Endodermal cell (in vitro differentiated cells): ENCODE measurements at regions not wholly inside any gene's neighbourhood (a gene's known extent, or its start where the extent isn't known, plus 50 kb on each side); places are given as distances from the start of the nearest gene placed in this dataset.
A peak's percentile ranks its signal among the peaks of the same experiment; 100 is the strongest.

ENCODE experiments used
- DNase-seq: peaks from one replicate; pipeline ENCODE4 v3.0.0-alpha.2; 2017
- H3K27ac ChIP-seq: 2 replicates; pipeline ENCODE4 v1.5.1; 2013; ENCODE audit warnings: mild to moderate bottlenecking, low read depth, low read length, moderate library complexity
- H3K27me3 ChIP-seq: 2 replicates; pipeline ENCODE4 v1.6.1; 2013; ENCODE audit warnings: mild to moderate bottlenecking, low read length, moderate library complexity; ENCODE audit not compliant: insufficient read depth, control insufficient read depth, poor library complexity, severe bottlenecking
- H3K36me3 ChIP-seq: 2 replicates; pipeline ENCODE4 v1.7.0; 2013; ENCODE audit warnings: mild to moderate bottlenecking, low read length, moderate library complexity; ENCODE audit not compliant: control insufficient read depth, insufficient read depth
- H3K4me1 ChIP-seq: one replicate; pipeline ENCODE4 v1.7.0; 2013; ENCODE audit warnings: low read length; ENCODE audit not compliant: control insufficient read depth, insufficient read depth
- H3K4me3 ChIP-seq: 2 replicates; pipeline ENCODE4 v1.5.1; 2013; ENCODE audit warnings: mild to moderate bottlenecking, low read length, moderate library complexity
- H3K9ac ChIP-seq: 2 replicates; pipeline ENCODE4 v1.6.1; 2013; ENCODE audit warnings: mild to moderate bottlenecking, low read length, moderate library complexity; ENCODE audit not compliant: poor library complexity, severe bottlenecking; ENCODE audit errors: extremely low read depth
- H3K9me3 ChIP-seq: 2 replicates; pipeline ENCODE4 v1.6.1; 2013; ENCODE audit warnings: mild to moderate bottlenecking, low read length, moderate library complexity; ENCODE audit not compliant: control insufficient read depth
- H3K27ac Mint-ChIP-seq: 2 replicates; pipeline ENCODE4 v1.8.0; 2020; ENCODE audit warnings: mixed read lengths
- H3K27me3 Mint-ChIP-seq: 2 replicates; pipeline ENCODE4 v1.8.0; 2021; ENCODE audit warnings: mild to moderate bottlenecking, mixed read lengths; ENCODE audit not compliant: insufficient read depth
- H3K36me3 Mint-ChIP-seq: 2 replicates; pipeline ENCODE4 v1.8.0; 2020; ENCODE audit warnings: low read depth, mixed read lengths
- H3K4me1 Mint-ChIP-seq: 2 replicates; pipeline ENCODE4 v1.8.0; 2020; ENCODE audit warnings: mixed read lengths
- H3K4me3 Mint-ChIP-seq: 2 replicates; pipeline ENCODE4 v1.8.0; 2020; ENCODE audit warnings: mild to moderate bottlenecking, moderate library complexity, mixed read lengths
- H3K9me3 Mint-ChIP-seq: 2 replicates; pipeline ENCODE4 v1.8.0; 2020; ENCODE audit warnings: mild to moderate bottlenecking, mixed read lengths
- WGBS, 2 experiments: methylation state at CpG; one replicate each; pipeline versions ENCODE4 v1.1.5 to v1.1.7; 2013; ENCODE audit warnings: missing lambda C conversion rate in 2 of 2, mixed read lengths in 1 of 2; ENCODE audit not compliant: insufficient coverage in 1 of 2, insufficient read length in 1 of 2; 5-methylcytosine and 5-hydroxymethylcytosine counted together
- TF ChIP-seq, protein P1 (sequence below): fragments of 200-600 bp; sonication (generic); conservative IDR thresholded peaks from 2 replicates; pipeline ENCODE4 v1.5.0; 2021; ENCODE audit warnings: antibody characterized with exemption, mild to moderate bottlenecking

DNA sequence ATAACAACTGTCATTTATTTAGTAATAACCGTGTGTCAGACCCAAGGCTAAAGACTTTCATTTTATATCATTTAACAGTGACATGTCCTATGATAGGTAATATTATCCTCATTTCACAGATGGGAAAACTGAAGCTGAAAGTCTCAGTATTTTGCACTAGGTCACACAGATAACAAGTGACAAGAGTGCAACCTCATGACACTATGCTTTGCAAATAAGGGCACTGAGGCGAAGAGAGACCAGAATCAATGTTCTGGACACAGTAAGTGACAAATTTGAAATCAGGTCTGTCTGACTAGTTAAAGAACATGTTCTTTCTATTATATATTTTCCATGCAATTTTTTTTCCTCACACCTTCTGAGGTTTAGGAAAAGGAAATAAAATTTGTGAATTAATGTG is 585.7 kb downstream of the LRRC70 start:
- TF ChIP-seq, protein P1, sequence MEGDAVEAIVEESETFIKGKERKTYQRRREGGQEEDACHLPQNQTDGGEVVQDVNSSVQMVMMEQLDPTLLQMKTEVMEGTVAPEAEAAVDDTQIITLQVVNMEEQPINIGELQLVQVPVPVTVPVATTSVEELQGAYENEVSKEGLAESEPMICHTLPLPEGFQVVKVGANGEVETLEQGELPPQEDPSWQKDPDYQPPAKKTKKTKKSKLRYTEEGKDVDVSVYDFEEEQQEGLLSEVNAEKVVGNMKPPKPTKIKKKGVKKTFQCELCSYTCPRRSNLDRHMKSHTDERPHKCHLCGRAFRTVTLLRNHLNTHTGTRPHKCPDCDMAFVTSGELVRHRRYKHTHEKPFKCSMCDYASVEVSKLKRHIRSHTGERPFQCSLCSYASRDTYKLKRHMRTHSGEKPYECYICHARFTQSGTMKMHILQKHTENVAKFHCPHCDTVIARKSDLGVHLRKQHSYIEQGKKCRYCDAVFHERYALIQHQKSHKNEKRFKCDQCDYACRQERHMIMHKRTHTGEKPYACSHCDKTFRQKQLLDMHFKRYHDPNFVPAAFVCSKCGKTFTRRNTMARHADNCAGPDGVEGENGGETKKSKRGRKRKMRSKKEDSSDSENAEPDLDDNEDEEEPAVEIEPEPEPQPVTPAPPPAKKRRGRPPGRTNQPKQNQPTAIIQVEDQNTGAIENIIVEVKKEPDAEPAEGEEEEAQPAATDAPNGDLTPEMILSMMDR: no peak
- Histone ChIP-seq H3K36me3 (no peaks in the 10 kb centered on the region), H3K4me3 (no peak overlapping the region), H3K27ac (no peak overlapping the region), H3K27me3 (no peaks in the 10 kb centered on the region), H3K9me3 (no peaks in the 10 kb centered on the region), H3K4me1 (no peaks in the 10 kb centered on the region), H3K9ac (no peak overlapping the region)
- H3K4me1 Mint-ChIP-seq: peaks cover 7% of the 10 kb centered on the region
- no peaks in the 10 kb centered on the region for H3K9me3 Mint-ChIP-seq
- 98% methylated on average over 2 of the region's 2 CpGs; no CpG with 5 or more reads in 1 of the 2 experiments for WGBS, 2 experiments
- no peaks in the 10 kb centered on the region for H3K27me3 Mint-ChIP-seq
- H3K4me3 Mint-ChIP-seq: no peak overlapping the region
- no peak for DNase-seq
- H3K36me3 Mint-ChIP-seq: no peaks in the 10 kb centered on the region
- no peak overlapping the region for H3K27ac Mint-ChIP-seq

DNA sequence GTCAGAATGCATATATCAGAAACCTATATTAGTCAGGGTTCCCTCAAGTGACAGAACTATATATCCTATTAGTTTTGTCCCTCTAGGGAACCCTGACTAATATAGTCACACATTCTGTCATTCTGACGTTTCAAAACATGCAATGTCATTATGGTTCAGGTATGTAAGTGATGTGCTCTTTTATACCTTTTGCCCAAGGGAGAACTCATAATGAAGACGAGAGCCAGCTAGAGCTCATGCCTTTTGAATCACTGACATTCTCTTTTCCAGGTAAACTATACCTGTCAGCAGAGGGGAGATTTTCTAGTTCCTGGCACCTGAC is 576.7 kb downstream of the LRRC70 start:
- no peak overlapping the region for H3K27ac Mint-ChIP-seq
- Histone ChIP-seq H3K4me1 (no peaks in the 10 kb centered on the region), H3K27me3 (no peaks in the 10 kb centered on the region), H3K27ac (no peak overlapping the region), H3K36me3 (no peaks in the 10 kb centered on the region), H3K4me3 (peak overlapping the region; percentile 5), H3K9me3 (peaks cover 13% of the 10 kb centered on the region), H3K9ac (no peak overlapping the region)
- 80 to 92% methylated on average over 1 to 2 of the region's 2 CpGs for WGBS, 2 experiments
- no peaks in the 10 kb centered on the region for H3K36me3 Mint-ChIP-seq
- no peak for DNase-seq
- no peaks in the 10 kb centered on the region for H3K9me3 Mint-ChIP-seq
- H3K27me3 Mint-ChIP-seq: no peaks in the 10 kb centered on the region
- peaks cover 9% of the 10 kb centered on the region for H3K4me1 Mint-ChIP-seq
- TF ChIP-seq, protein P1: no peak
- no peak overlapping the region for H3K4me3 Mint-ChIP-seq

DNA sequence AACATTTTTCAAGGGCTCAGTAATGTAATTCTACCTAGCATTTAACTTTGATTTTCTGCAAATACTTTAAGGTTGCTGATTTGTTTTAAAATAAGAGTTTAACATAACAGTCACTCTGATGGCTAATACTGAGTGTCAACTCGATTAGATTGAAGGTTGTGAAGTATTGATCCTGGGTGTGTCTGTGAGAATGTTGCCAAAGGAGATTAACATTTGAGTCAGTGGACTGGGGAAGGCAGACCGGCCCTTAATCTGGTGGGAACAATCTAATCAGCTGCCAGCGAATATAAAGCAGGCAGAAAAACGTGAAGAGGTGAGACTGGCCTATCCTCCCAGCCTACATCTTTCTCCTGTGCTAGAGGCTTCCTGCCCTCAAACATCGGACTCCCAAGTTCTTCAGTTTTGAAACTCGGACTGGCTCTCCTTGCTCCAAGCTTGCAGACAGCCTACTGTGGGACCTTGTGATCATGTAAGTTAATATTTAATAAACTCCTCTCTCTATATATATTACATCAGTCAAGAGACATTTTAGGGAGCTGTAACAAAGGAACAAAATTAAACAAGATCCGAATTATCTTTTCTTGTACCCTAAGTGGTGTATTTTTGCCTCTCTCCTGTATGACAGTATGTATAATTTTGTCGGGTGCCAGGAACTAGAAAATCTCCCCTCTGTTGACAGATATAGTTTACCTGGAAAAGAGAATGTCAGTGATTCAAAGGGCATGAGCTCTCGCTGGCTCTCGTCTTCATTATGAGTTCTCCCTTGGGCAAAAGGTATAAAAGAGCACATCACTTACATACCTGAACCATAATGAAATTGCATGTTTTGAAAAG is 576.1 kb downstream of the LRRC70 start:
- 88 to 100% methylated on average over 3 to 10 of the region's 10 CpGs for WGBS, 2 experiments
- H3K36me3 Mint-ChIP-seq: no peaks in the 10 kb centered on the region
- H3K27ac Mint-ChIP-seq: peak overlapping the region; percentile 39
- Histone ChIP-seq H3K4me1 (no peaks in the 10 kb centered on the region), H3K4me3 (peak overlapping the region; percentile 5), H3K36me3 (no peaks in the 10 kb centered on the region), H3K9ac (no peak overlapping the region), H3K27me3 (no peaks in the 10 kb centered on the region), H3K27ac (no peak overlapping the region), H3K9me3 (peaks cover 13% of the 10 kb centered on the region)
- H3K4me3 Mint-ChIP-seq: no peak overlapping the region
- no peak for DNase-seq
- H3K27me3 Mint-ChIP-seq: no peaks in the 10 kb centered on the region
- TF ChIP-seq, protein P1: no peak
- no peaks in the 10 kb centered on the region for H3K9me3 Mint-ChIP-seq
- peaks cover 9% of the 10 kb centered on the region for H3K4me1 Mint-ChIP-seq
